K562 (cell line): ENCODE measurements at regions not wholly inside any gene's neighbourhood (a gene's known extent, or its start where the extent isn't known, plus 50 kb on each side); places are given as distances from the start of the nearest gene placed in this dataset.
A peak's percentile ranks its signal among the peaks of the same experiment; 100 is the strongest.

Experiments used
- BCLAF1 ChIP-seq, 2 experiments: fragments of 450-650 bp in 1 of 2; IDR thresholded peaks; 2 replicates each; pipeline ENCODE4 v1.6.1; 2011 to 2017; ENCODE audit warnings: low read depth in 2 of 2, antibody characterized with exemption in 1 of 2, borderline replicate concordance in 1 of 2, low read length in 1 of 2, mild to moderate bottlenecking in 1 of 2, mixed read lengths in 1 of 2; ENCODE audit not compliant: control insufficient read depth in 1 of 2
- E2F5 ChIP-seq: sonication (generic); formaldehyde crosslinking; IDR thresholded peaks from 2 replicates; pipeline ENCODE4 v1.8.0; 2022; ENCODE audit warnings: mild to moderate bottlenecking, missing genetic modification reagents
- HBP1 ChIP-seq: fragments of 450-650 bp; formaldehyde crosslinking; IDR thresholded peaks from 2 replicates; pipeline ENCODE4 v1.4.0; 2022; ENCODE audit warnings: missing genetic modification characterization
- MCM5 ChIP-seq: fragments of 450-650 bp; IDR thresholded peaks from 2 replicates; pipeline ENCODE4 v1.6.1; 2016; ENCODE audit warnings: low read depth
- MIER1 ChIP-seq: fragments of 450-650 bp; IDR thresholded peaks from 2 replicates; pipeline ENCODE4 v1.6.1; 2016; ENCODE audit warnings: antibody characterized with exemption, mild to moderate bottlenecking, low read depth
- PHF8 ChIP-seq: fragments of 200-600 bp; sonication (generic); IDR thresholded peaks from 2 replicates; pipeline ENCODE4 v1.6.1; 2012; ENCODE audit warnings: mixed run types, mild to moderate bottlenecking, inconsistent platforms, low read length, moderate library complexity, borderline replicate concordance
- RFX7 ChIP-seq: fragments of 250-450 bp; sonication (Bioruptor Pico); IDR thresholded peaks from 2 replicates; pipeline ENCODE4 v1.5.1; 2021; ENCODE audit warnings: mild to moderate bottlenecking
- ZFX ChIP-seq: sonication (generic); formaldehyde crosslinking; IDR thresholded peaks from 2 replicates; pipeline ENCODE4 v1.8.0; 2022; ENCODE audit warnings: mild to moderate bottlenecking, missing genetic modification reagents, moderate library complexity
- ZNF121 ChIP-seq: sonication (generic); formaldehyde crosslinking; conservative IDR thresholded peaks from 2 replicates; pipeline ENCODE4 v1.8.0; 2022; ENCODE audit warnings: missing genetic modification reagents
- ZNF311 ChIP-seq: fragments of 250-450 bp; sonication (Bioruptor Pico); IDR thresholded peaks from 2 replicates; pipeline ENCODE4 v1.4.0; 2020; ENCODE audit warnings: mild to moderate bottlenecking, moderate library complexity
- ZNF695 ChIP-seq: fragments of 450-650 bp; formaldehyde crosslinking; IDR thresholded peaks from 2 replicates; pipeline ENCODE4 v1.4.0; 2020; ENCODE audit warnings: mild to moderate bottlenecking, moderate library complexity
- ZNF717 ChIP-seq: fragments of 250-450 bp; sonication (Bioruptor Pico); IDR thresholded peaks from 2 replicates; pipeline ENCODE4 v1.5.0; 2021
- TF ChIP-seq, protein P1 (sequence below): fragments of 250-450 bp; sonication (Bioruptor Pico); IDR thresholded peaks from 2 replicates; pipeline ENCODE4 v1.5.0; 2021; ENCODE audit warnings: mild to moderate bottlenecking, moderate library complexity
- TF ChIP-seq, protein P2 (sequence below): fragments of 250-450 bp; sonication (Bioruptor Pico); IDR thresholded peaks from 2 replicates; pipeline ENCODE4 v1.8.0; 2022; ENCODE audit warnings: moderate library complexity, mild to moderate bottlenecking, inconsistent platforms

DNA sequence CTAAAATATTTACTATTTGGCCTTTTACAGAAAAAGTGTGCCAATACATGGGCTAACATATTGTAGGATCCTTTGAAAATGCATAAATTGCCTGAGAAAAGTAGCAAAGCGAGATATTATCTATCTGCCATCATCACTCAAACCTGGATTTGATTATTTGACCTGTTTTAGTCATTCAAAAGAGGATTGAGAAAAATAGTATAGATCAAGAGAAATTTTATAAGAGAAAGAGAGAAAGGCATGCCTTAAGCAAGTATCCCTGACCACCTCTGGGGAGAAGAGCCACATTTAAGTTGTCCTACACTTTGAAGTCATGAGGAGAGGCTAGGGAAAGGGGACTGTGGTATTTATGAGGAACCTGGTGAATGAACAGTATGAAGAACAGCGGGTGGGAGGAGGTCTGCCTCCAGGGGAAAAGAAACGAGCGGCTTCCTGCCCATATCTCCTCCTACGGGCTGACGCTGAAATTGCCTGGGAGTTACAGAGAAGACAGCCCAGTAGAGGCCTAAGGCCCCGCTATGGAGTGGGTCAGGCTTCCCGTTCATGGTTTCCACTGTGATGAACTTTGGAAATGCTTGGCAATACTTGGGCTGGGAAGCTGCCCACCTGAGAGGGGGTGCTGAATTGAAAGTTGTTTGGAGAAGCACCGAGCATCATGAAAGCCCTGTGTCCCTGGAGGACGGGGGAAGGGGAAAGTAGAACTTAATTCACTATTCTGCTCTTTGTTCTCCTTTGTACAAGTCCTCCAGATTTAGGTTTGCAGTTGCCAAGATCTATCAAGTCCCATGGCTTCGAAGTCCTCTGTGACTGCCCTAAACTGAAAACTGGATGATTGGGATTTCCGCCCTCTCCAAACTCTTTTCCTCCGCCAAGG is 106.9 kb upstream of the ACSL4 start (continued):
- TF ChIP-seq MCM5 (no peak), HBP1 (CRISPR knock-in tag) (no peak), ZNF311 (CRISPR knock-in tag) (no peak), ZNF717 (CRISPR knock-in tag) (no peak), ZNF121 (CRISPR knock-in tag) (no peak), PHF8 (peak; percentile 21; the same call in 1 of the 2 replicates), ZNF695 (CRISPR knock-in tag) (no peak), RFX7 (CRISPR knock-in tag) (no peak), ZFX (peak; percentile 76), E2F5 (CRISPR knock-in tag) (no peak), MIER1 (no peak), BCLAF1 (IDR thresholded peaks at IDR 0.05; ENCODE audit: borderline replicate concordance in 1 of 2, control insufficient read depth in 1 of 2, low read depth in 2 of 2, low read length in 1 of 2) (no peak)
- TF ChIP-seq, protein P1, sequence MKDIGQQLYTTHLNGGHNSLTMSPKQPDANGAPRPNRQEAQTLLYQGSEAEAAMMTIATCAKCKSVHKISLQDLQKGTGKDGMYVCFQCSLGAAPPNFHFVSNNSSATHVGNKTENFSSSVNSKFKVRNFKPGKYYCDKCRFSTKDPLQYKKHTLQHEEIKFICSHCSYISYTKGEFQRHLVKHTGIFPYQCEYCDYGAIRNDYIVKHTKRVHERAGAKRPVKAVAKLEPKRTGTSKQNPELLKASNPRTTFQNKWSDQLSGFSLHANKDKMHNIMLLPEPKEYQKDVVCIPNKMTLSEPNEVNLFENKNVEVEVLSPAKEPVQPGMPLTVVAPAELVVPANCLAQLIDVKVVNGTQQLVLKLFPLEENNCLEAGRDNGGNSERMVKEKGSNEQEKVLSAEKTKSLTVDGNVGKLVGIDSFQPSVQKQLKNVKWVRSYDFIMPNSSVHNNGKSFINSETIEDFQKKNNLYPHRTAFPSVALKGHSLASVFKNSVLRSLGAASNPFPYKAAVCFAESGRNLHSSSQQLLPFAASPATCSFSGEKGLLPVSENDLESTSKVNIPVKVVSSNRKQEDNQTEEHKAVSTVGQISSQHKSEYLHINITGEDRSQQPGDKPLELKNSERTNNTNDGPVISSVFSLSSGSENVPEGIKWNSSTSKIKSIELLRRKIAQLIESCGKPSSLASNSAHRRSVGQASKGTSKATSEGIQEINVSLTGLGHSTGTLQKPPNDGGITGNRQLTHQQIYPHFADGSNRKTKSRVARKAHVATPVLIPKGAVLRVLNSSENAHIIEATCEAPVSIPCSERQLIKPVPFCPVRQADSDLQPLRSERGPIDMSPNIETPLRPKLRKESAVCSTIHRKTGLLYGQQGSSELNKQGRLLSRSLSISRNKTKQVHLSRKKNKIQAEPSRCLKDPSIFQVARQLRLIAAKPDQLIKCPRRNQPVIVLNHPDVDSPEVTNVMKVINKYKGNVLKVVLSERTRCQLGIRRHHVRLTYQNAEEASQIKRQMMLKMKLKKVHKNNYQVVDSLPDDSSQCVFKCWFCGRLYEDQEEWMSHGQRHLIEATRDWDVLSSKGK (CRISPR knock-in tag), result no peak
- TF ChIP-seq, protein P2, sequence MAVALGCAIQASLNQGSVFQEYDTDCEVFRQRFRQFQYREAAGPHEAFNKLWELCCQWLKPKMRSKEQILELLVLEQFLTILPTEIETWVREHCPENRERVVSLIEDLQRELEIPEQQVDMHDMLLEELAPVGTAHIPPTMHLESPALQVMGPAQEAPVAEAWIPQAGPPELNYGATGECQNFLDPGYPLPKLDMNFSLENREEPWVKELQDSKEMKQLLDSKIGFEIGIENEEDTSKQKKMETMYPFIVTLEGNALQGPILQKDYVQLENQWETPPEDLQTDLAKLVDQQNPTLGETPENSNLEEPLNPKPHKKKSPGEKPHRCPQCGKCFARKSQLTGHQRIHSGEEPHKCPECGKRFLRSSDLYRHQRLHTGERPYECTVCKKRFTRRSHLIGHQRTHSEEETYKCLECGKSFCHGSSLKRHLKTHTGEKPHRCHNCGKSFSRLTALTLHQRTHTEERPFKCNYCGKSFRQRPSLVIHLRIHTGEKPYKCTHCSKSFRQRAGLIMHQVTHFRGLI, result no peak
